A549 (cell line): ENCODE measurements at regions not wholly inside any gene's neighbourhood (a gene's known extent, or its start where the extent isn't known, plus 50 kb on each side); places are given as distances from the start of the nearest gene placed in this dataset.
A peak's percentile ranks its signal among the peaks of the same experiment; 100 is the strongest.

ENCODE experiments used
- ATAC-seq, 2 experiments: fragments of 200-7000 bp in 1 of 2; fragments of >200 bp in 1 of 2; cut with Nextera tagmentation in 1 of 2; cut with Tn5 transposase in 1 of 2; 3 replicates each; pipeline versions ENCODE4 v1.8.0 to v1.9.1; 2018 to 2020; ENCODE audit warnings: mild to moderate bottlenecking in 1 of 2, moderate library complexity in 1 of 2
- CTCF ChIA-PET: fragments of 300-600 bp; sonication (Branson Sonifier 250); formaldehyde crosslinking; extraction: SDS; loops from one replicate; lab custom pipeline; 2021; ENCODE audit warnings: antibody characterized with exemption, inconsistent platforms; lab: Yijun Ruan, JAX
- POLR2A ChIA-PET: fragments of 350-600 bp; formaldehyde crosslinking; extraction: SDS; loops from one replicate; lab custom pipeline; 2021; ENCODE audit warnings: antibody characterized with exemption, inconsistent platforms; lab: Yijun Ruan, JAX
- DNase-seq, 2 experiments: peaks; one replicate each; pipeline versions ENCODE4 v3.0.0 to v3.0.0-alpha.2; 2011 to 2016; ENCODE audit warnings: low read depth in 1 of 2, low spot score in 1 of 2
- FAIRE-seq: peaks from 2 replicates; lab custom pipeline; 2011; peaks lifted over from hg19 to GRCh38; lab: Jason Lieb, UNC
- H3K27ac ChIP-seq, 2 experiments: fragments of >200 bp; sonication (Bioruptor Twin); formaldehyde crosslinking; 3 replicates each; pipeline ENCODE4 v1.5.1; 2016 to 2017
- H3K4me1 ChIP-seq: fragments of >200 bp; sonication (Bioruptor Twin); formaldehyde crosslinking; 3 replicates; pipeline ENCODE4 v1.6.1; 2016
- H3K4me2 ChIP-seq: fragments of >200 bp; sonication (Bioruptor Twin); formaldehyde crosslinking; 3 replicates; pipeline ENCODE4 v1.6.1; 2016
- H3K4me3 ChIP-seq: fragments of >200 bp; sonication (Bioruptor Twin); formaldehyde crosslinking; 3 replicates; pipeline ENCODE4 v1.5.1; 2016
- H3K9me3 ChIP-seq: fragments of >200 bp; sonication (Bioruptor Twin); formaldehyde crosslinking; 3 replicates; pipeline ENCODE4 v1.6.1; 2016
- BHLHE40 ChIP-seq: IDR thresholded peaks from 2 replicates; pipeline ENCODE4 v1.6.1; 2012; ENCODE audit warnings: low read depth, low read length, inconsistent platforms
- CBX8 ChIP-seq: fragments of 200-600 bp; sonication (generic); IDR thresholded peaks from 2 replicates; pipeline ENCODE4 v1.6.1; 2016
- CHD2 ChIP-seq: fragments of 150-350 bp; IDR thresholded peaks from 2 replicates; pipeline ENCODE4 v1.6.1; 2014; ENCODE audit warnings: low read length; ENCODE audit not compliant: partially characterized antibody
- CTCF ChIP-seq: fragments of >200 bp; sonication (Bioruptor Twin); formaldehyde crosslinking; IDR thresholded peaks from 3 replicates; pipeline ENCODE4 v1.5.1; 2016
- EHF ChIP-seq: fragments of 250-450 bp; sonication (Bioruptor Pico); IDR thresholded peaks from 2 replicates; pipeline ENCODE4 v1.5.0; 2020; ENCODE audit warnings: mild to moderate bottlenecking
- ELK1 ChIP-seq: fragments of 150-350 bp; IDR thresholded peaks from 2 replicates; pipeline ENCODE4 v1.6.1; 2014; ENCODE audit warnings: low read depth, mild to moderate bottlenecking, low read length
- EP300 ChIP-seq, 2 experiments: fragments of >200 bp; sonication (Bioruptor Twin); formaldehyde crosslinking; IDR thresholded peaks; 2 replicates in 1 of 2; 3 replicates in 1 of 2; pipeline ENCODE4 v1.6.1; 2016 to 2017
- FOSB ChIP-seq: fragments of 250-450 bp; sonication (Bioruptor Pico); IDR thresholded peaks from 2 replicates; pipeline ENCODE4 v1.5.0; 2020; ENCODE audit warnings: mild to moderate bottlenecking, moderate library complexity
- FOSL2 ChIP-seq, 2 experiments: fragments of 450-650 bp in 1 of 2; fragments of >200 bp in 1 of 2; sonication (Bioruptor Twin) in 1 of 2; formaldehyde crosslinking; IDR thresholded peaks; 2 replicates each; pipeline versions ENCODE4 v1.5.0 to v1.6.1; 2016 to 2020; ENCODE audit warnings: mild to moderate bottlenecking in 1 of 2, moderate library complexity in 1 of 2
- HDAC2 ChIP-seq: fragments of 200-600 bp; sonication (generic); IDR thresholded peaks from 2 replicates; pipeline ENCODE4 v1.6.1; 2016
- HES2 ChIP-seq: fragments of >200 bp; sonication (Bioruptor Twin); formaldehyde crosslinking; IDR thresholded peaks from 2 replicates; pipeline ENCODE4 v1.6.1; 2016
- JUN ChIP-seq, 2 experiments: fragments of >200 bp; sonication (Bioruptor Twin); formaldehyde crosslinking; IDR thresholded peaks; 2 replicates in 1 of 2; 3 replicates in 1 of 2; pipeline ENCODE4 v1.6.1; 2016 to 2017
- NFE2L2 ChIP-seq: fragments of 150-350 bp; conservative IDR thresholded peaks from 2 replicates; pipeline ENCODE4 v1.6.1; 2014; ENCODE audit warnings: low read length
- NR3C1 ChIP-seq: fragments of >200 bp; sonication (Bioruptor Twin); formaldehyde crosslinking; IDR thresholded peaks from 3 replicates; pipeline ENCODE4 v1.6.1; 2017
- POLR2A ChIP-seq: IDR thresholded peaks from 2 replicates; pipeline ENCODE4 v1.6.1; 2012; ENCODE audit warnings: mild to moderate bottlenecking, low read length
- RNF2 ChIP-seq: fragments of 200-600 bp; sonication (generic); IDR thresholded peaks from 2 replicates; pipeline ENCODE4 v1.6.1; 2016; ENCODE audit warnings: low read depth, mild to moderate bottlenecking, antibody characterized with exemption, moderate library complexity, borderline replicate concordance
- SREBF2 ChIP-seq: fragments of 450-650 bp; IDR thresholded peaks from 2 replicates; pipeline ENCODE4 v1.6.1; 2014; ENCODE audit warnings: mild to moderate bottlenecking, moderate library complexity
- TFCP2L1 ChIP-seq: fragments of 250-450 bp; sonication (Bioruptor Pico); IDR thresholded peaks from 2 replicates; pipeline ENCODE4 v1.5.0; 2021; ENCODE audit warnings: mild to moderate bottlenecking
- ZSCAN20 ChIP-seq: fragments of 250-450 bp; sonication (Bioruptor Pico); IDR thresholded peaks from 2 replicates; pipeline ENCODE4 v1.8.0; 2022; ENCODE audit warnings: mild to moderate bottlenecking, moderate library complexity
- WGBS: methylation state at CpG from one replicate; pipeline ENCODE4 v1.1.6; 2017; ENCODE audit errors: missing lambda C conversion rate; 5-methylcytosine and 5-hydroxymethylcytosine counted together
- TF ChIP-seq, protein P1 (sequence below): IDR thresholded peaks from 2 replicates; pipeline ENCODE4 v1.6.1; 2012; ENCODE audit warnings: low read depth, borderline replicate concordance

GRCh38 chr5:58094031-58094430 is 365.9 kb downstream of the PLK2 start (continued):
- TF ChIP-seq HES2: no peak

GRCh38 chr5:58090704-58091103 is 369.2 kb downstream of the PLK2 start:
- FAIRE-seq: no peak
- no peak overlapping the region for H3K4me3 ChIP-seq
- no peak for ATAC-seq
- POLR2A ChIA-PET: interaction anchor here (0.6 kb wide), 1 partner anchor 169 kb away, joined by 3 read pairs; no protein-coding TSS in a partner anchor
- H3K4me1 ChIP-seq: peaks cover 32% of the 10 kb centered on the region
- H3K9me3 ChIP-seq: no peaks in the 10 kb centered on the region
- CTCF ChIA-PET: no interaction called here
- DNase-seq: no peak
- WGBS: 46% methylated on average over 4 of the region's 4 CpGs
- H3K4me2 ChIP-seq: no peak overlapping the region
- no peak for TF ChIP-seq POLR2A
- no peak for TF ChIP-seq CBX8
- TF ChIP-seq HES2: no peak
- TF ChIP-seq EHF (CRISPR knock-in tag): no peak
- no peak for TF ChIP-seq BHLHE40
- no peak for TF ChIP-seq JUN (IDR thresholded peaks at IDR 0.05)
- TF ChIP-seq TFCP2L1: no peak
- no peak for TF ChIP-seq ELK1
- no peak for TF ChIP-seq SREBF2
- TF ChIP-seq CHD2: no peak
- TF ChIP-seq EP300 (IDR thresholded peaks at IDR 0.05): no peak
- no peak for TF ChIP-seq RNF2
- no peak for TF ChIP-seq CTCF
- TF ChIP-seq NR3C1: no peak
- TF ChIP-seq, protein P1, sequence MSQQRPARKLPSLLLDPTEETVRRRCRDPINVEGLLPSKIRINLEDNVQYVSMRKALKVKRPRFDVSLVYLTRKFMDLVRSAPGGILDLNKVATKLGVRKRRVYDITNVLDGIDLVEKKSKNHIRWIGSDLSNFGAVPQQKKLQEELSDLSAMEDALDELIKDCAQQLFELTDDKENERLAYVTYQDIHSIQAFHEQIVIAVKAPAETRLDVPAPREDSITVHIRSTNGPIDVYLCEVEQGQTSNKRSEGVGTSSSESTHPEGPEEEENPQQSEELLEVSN: no peak
- no peak for TF ChIP-seq NFE2L2
- no peak for TF ChIP-seq HDAC2
- H3K27ac ChIP-seq: peak overlapping the region; percentile 4 to 37; a peak in 4 of 6 replicates

GRCh38 chr5:58088941-58089340 is 370.9 kb downstream of the PLK2 start:
- peak in 1 of 2 experiments; percentile 46 for DNase-seq
- CTCF ChIA-PET: interaction anchor here (0.8 kb wide), 1 partner anchor 446 kb away, joined by 3 read pairs; no protein-coding TSS in a partner anchor
- peaks cover 31% of the 10 kb centered on the region for H3K4me1 ChIP-seq
- TF ChIP-seq FOSL2 (IDR thresholded peaks at IDR 0.05): no peak
- TF ChIP-seq FOSL2 (CRISPR knock-in tag; IDR thresholded peaks at IDR 0.05): no peak
- TF ChIP-seq ZSCAN20 (CRISPR knock-in tag): 0 out of 2 replicates have a peak, but pooled peaks have one; percentile 42
- TF ChIP-seq, all 56 proteins: peak for 1
- no peaks in the 10 kb centered on the region for H3K9me3 ChIP-seq
- peak in 1 of 2 experiments; percentile 56; a peak in 3 of 6 replicates for ATAC-seq
- H3K27ac ChIP-seq: peak overlapping the region; percentile 44 to 53
- 60% methylated on average over 5 of the region's 5 CpGs for WGBS
- peak overlapping the region; percentile 31; the same call in 2 of the 3 replicates for H3K4me2 ChIP-seq
- POLR2A ChIA-PET: no interaction called here
- FAIRE-seq: no peak
- H3K4me3 ChIP-seq: no peak overlapping the region

GRCh38 chr5:58087905-58088304 is 372.0 kb downstream of the PLK2 start:
- H3K4me1 ChIP-seq: peaks cover 27% of the 10 kb centered on the region
- H3K4me3 ChIP-seq: no peak overlapping the region
- no peak overlapping the region for H3K4me2 ChIP-seq
- H3K9me3 ChIP-seq: no peaks in the 10 kb centered on the region
- ChIA-PET POLR2A (no interaction called here), CTCF (interaction anchor here (1.5 kb wide), 1 partner anchor 9 kb away, joined by 5 read pairs; no protein-coding TSS in a partner anchor)
- FAIRE-seq (no peak), ATAC-seq (no peak), DNase-seq (no peak)
- WGBS: 88% methylated on average over 2 of the region's 2 CpGs
- 0 out of 6 replicates have a peak overlapping the region, but pooled peaks of 1 of the 2 experiments have one; percentile 10 for H3K27ac ChIP-seq
- no peak for TF ChIP-seq FOSB (CRISPR knock-in tag)
- TF ChIP-seq POLR2A: no peak
